T-helper 1 cell (primary cell): ENCODE measurements at regions not wholly inside any gene's neighbourhood (a gene's known extent, or its start where the extent isn't known, plus 50 kb on each side); places are given as distances from the start of the nearest gene placed in this dataset.

Source experiments
- DNase-seq, 5 donors: peaks; one replicate each; pipeline ENCODE4 v3.0.0-alpha.2; 2012 to 2020

- DNase-seq: no peak
Observed at GRCh38 chr5:126364206-126364902, 58.9 kb upstream of the GRAMD2B start.

GRCh38 chr5:126365446-126366198 is 57.6 kb upstream of the GRAMD2B start:
- no peak for DNase-seq

- DNase-seq: no peak
Observed at GRCh38 chr5:126366199-126366560, 57.0 kb upstream of the GRAMD2B start.

- no peak for DNase-seq
Observed at GRCh38 chr5:126368239-126368812, 54.9 kb upstream of the GRAMD2B start.

GRCh38 chr5:126369083-126369482 is 54.1 kb upstream of the GRAMD2B start:
- no peak for DNase-seq

GRCh38 chr5:126369995-126370731 is 53.0 kb upstream of the GRAMD2B start:
- no peak for DNase-seq

GRCh38 chr5:126370796-126371718 is 52.2 kb upstream of the GRAMD2B start:
- DNase-seq: no peak

GRCh38 chr5:126373375-126374108 is 49.7 kb upstream of the GRAMD2B start:
- no peak for DNase-seq
